Peyer's patch (tissue), 4 donors: ENCODE measurements at regions not wholly inside any gene's neighbourhood (a gene's known extent, or its start where the extent isn't known, plus 50 kb on each side); places are given as distances from the start of the nearest gene placed in this dataset.
A peak's percentile ranks its signal among the peaks of the same experiment; 100 is the strongest.

Experiments used
- DNase-seq, 3 donors: peaks; one replicate each; pipeline ENCODE4 v3.0.0-alpha.2; 2017 to 2019
- H3K27ac ChIP-seq, 4 donors: fragments of 200-600 bp; sonication (generic); one replicate each; pipeline ENCODE4 v1.5.1; 2016 to 2019
- H3K27me3 ChIP-seq, 2 donors: fragments of 200-600 bp; sonication (generic); one replicate each; pipeline ENCODE4 v1.5.1; 2019
- H3K36me3 ChIP-seq, 3 donors: fragments of 200-600 bp; sonication (generic); one replicate each; pipeline ENCODE4 v1.5.1; 2016 to 2019
- H3K4me1 ChIP-seq, 4 donors: fragments of 200-600 bp; sonication (generic); one replicate each; pipeline ENCODE4 v1.5.1; 2016 to 2019
- H3K4me3 ChIP-seq, 4 donors: fragments of 200-600 bp; sonication (generic); 1 replicate in 3 of 4; 2 replicates in 1 of 4; pipeline ENCODE4 v1.5.1; 2016 to 2019; ENCODE audit warnings: mild to moderate bottlenecking in 1 of 4
- H3K9me3 ChIP-seq, 4 donors: fragments of 200-600 bp; sonication (generic); one replicate each; pipeline ENCODE4 v1.5.1; 2016 to 2019; ENCODE audit warnings: mild to moderate bottlenecking in 1 of 4
- CTCF ChIP-seq, 6 experiments: fragments of 450-650 bp in 4 of 6; fragments of 200-600 bp in 2 of 6; sonication (generic) in 1 of 6; IDR thresholded peaks; one replicate each; pipeline ENCODE4 v1.5.1; 2017 to 2019; ENCODE audit warnings: antibody characterized with exemption in 6 of 6, mild to moderate bottlenecking in 3 of 6, moderate library complexity in 1 of 6
- POLR2A ChIP-seq, 2 donors: fragments of 450-650 bp; IDR thresholded peaks; one replicate each; pipeline ENCODE4 v1.5.1; 2017; ENCODE audit warnings: antibody characterized with exemption in 2 of 2, mild to moderate bottlenecking in 2 of 2, moderate library complexity in 2 of 2

DNA sequence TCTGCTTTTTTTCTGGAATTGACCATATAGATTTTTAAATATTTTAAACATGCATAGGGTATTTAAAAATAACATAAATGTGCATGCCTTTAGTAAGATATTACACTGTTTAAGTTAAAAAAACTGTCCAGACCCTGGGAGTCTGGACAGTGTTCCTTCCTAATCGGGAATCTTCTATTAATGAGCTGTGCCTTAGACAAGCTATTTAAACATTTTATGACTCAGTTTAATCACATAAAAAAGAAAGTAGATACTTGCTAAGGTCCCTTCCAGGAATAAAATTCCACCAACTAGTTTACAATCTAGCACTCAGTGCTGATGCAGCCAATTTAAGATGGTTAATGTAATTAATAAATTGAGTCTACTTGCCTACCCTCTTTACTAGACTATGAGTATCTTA is 140.4 kb upstream of the DPH6 start:
- Histone ChIP-seq H3K4me1 (no peaks in the 10 kb centered on the region), H3K27me3 (no peaks in the 10 kb centered on the region), H3K27ac (no peak overlapping the region), H3K9me3 (no peaks in the 10 kb centered on the region), H3K4me3 (no peak overlapping the region), H3K36me3 (no peaks in the 10 kb centered on the region)
- DNase-seq = no peak
- no peak for TF ChIP-seq CTCF (IDR thresholded peaks at IDR 0.05)
- no peak for TF ChIP-seq POLR2A (IDR thresholded peaks at IDR 0.05)

DNA sequence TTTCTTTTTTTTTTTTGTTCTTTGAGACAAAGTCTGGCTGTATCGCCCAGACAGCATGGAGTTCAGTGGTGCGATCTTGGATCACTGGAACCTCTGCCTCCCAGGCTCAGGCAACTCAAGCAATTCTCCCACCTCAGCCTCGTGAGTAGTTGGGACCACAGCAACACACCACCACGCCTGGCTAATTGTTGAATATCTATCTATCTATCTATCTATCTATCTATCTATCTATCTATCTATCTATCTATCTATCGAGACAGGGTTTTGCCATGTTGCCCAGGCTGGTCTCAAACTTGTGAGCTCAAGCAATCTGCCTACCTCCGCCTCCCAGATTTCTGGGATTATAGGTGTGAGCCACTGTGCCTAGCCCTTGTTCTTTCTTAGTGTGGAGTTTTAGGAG is 143.3 kb upstream of the DPH6 start:
- peaks cover 0 to 12% (median 0%) of the 10 kb centered on the region in 4 donors for H3K4me1 ChIP-seq
- no peaks in the 10 kb centered on the region for H3K27me3 ChIP-seq
- no peak for DNase-seq
- no peak for TF ChIP-seq POLR2A (IDR thresholded peaks at IDR 0.05)
- no peak for TF ChIP-seq CTCF (IDR thresholded peaks at IDR 0.05)
- H3K27ac ChIP-seq = no peak overlapping the region
- no peaks in the 10 kb centered on the region for H3K36me3 ChIP-seq
- no peak overlapping the region for H3K4me3 ChIP-seq
- no peaks in the 10 kb centered on the region for H3K9me3 ChIP-seq

GRCh38 chr15:35690089-35690488 is 144.1 kb upstream of the DPH6 start:
- peaks cover 0 to 12% (median 0%) of the 10 kb centered on the region in 4 donors for H3K4me1 ChIP-seq
- H3K27me3 ChIP-seq = no peaks in the 10 kb centered on the region
- H3K9me3 ChIP-seq = no peaks in the 10 kb centered on the region
- DNase-seq = no peak
- peak overlapping the region in 2 of 4 donors; percentile 2 to 28 for H3K27ac ChIP-seq
- TF ChIP-seq CTCF (IDR thresholded peaks at IDR 0.05) (no peak), POLR2A (IDR thresholded peaks at IDR 0.05) (no peak)
- H3K4me3 ChIP-seq = no peak overlapping the region
- H3K36me3 ChIP-seq = no peaks in the 10 kb centered on the region

DNA sequence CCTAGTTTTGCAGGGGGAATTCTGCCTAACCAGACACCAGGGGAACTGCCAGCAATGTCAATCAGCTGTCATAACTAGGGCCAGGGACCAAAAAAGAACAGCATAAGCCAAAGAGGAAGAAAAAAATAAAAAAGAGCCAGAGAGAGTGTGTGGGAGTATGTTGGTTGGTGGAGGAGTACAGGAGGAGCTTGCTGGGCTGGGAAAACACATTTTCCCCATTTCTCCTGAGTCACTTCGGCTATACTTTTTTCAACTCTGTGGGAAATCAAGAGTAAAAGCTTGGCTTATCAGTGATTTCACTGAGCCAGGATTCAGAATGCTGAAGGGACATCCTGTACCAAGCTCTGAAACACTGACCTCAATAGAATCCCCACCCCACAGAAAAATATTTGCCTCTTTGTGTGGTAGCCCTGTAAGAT is 144.7 kb upstream of the DPH6 start:
- no peak for TF ChIP-seq CTCF (IDR thresholded peaks at IDR 0.05)
- no peak for TF ChIP-seq POLR2A (IDR thresholded peaks at IDR 0.05)
- no peak for DNase-seq
- Histone ChIP-seq H3K4me1 (peaks cover 0 to 12% (median 0%) of the 10 kb centered on the region in 4 donors), H3K27me3 (no peaks in the 10 kb centered on the region), H3K27ac (peak overlapping the region in 2 of 4 donors; percentile 2 to 28), H3K36me3 (no peaks in the 10 kb centered on the region), H3K4me3 (no peak overlapping the region), H3K9me3 (no peaks in the 10 kb centered on the region)

- Histone ChIP-seq H3K27me3 (no peaks in the 10 kb centered on the region), H3K4me3 (no peak overlapping the region), H3K27ac (peak overlapping the region in 1 of 4 donors; percentile 13), H3K4me1 (peaks cover 0 to 12% (median 0%) of the 10 kb centered on the region in 4 donors), H3K9me3 (no peaks in the 10 kb centered on the region), H3K36me3 (no peaks in the 10 kb centered on the region)
- no peak for DNase-seq
- TF ChIP-seq POLR2A (IDR thresholded peaks at IDR 0.05) (no peak), CTCF (IDR thresholded peaks at IDR 0.05) (no peak)
These were observed 145.3 kb upstream of the DPH6 start for GRCh38 chr15:35691173-35691761.
